OCI-LY7 (cell line): ENCODE measurements at regions not wholly inside any gene's neighbourhood (a gene's known extent, or its start where the extent isn't known, plus 50 kb on each side); places are given as distances from the start of the nearest gene placed in this dataset.

Experiments used
- CTCF ChIP-seq: fragments of 200-600 bp; sonication (generic); conservative IDR thresholded peaks from 2 replicates; pipeline ENCODE4 v1.5.1; 2014; ENCODE audit warnings: mild to moderate bottlenecking, antibody characterized with exemption, low read length, moderate library complexity, mixed read lengths
- EZH2phosphoT487 ChIP-seq: fragments of 200-600 bp; sonication (generic); IDR thresholded peaks from 2 replicates; pipeline ENCODE4 v1.6.1; 2018; ENCODE audit warnings: low read depth, borderline replicate concordance, mild to moderate bottlenecking, mixed run types, antibody characterized with exemption, low read length, moderate library complexity, mixed read lengths

- TF ChIP-seq CTCF (no peak), EZH2phosphoT487 (no peak)
These were observed 538.1 kb downstream of the SOX6 start for GRCh38 chr11:15818132-15818842.
